OCI-LY1 (cell line): ENCODE measurements at regions not wholly inside any gene's neighbourhood (a gene's known extent, or its start where the extent isn't known, plus 50 kb on each side); places are given as distances from the start of the nearest gene placed in this dataset.
"Not testable (repeated sequence)": the region's sequence is repeated elsewhere in the genome, so short reads cannot be mapped to it uniquely, and the experiment has no call there.

Experiments used
- EZH2 ChIP-seq: fragments of 200-600 bp; sonication (generic), shearing (Covaris generic); IDR thresholded peaks from 2 replicates; pipeline ENCODE4 v1.8.0; 2017; ENCODE audit warnings: borderline replicate concordance, mixed run types, mild to moderate bottlenecking, antibody characterized with exemption, low read length, moderate library complexity, mixed read lengths
- TF ChIP-seq, protein P1 (sequence below): fragments of 200-600 bp; sonication (generic), shearing (Covaris generic); IDR thresholded peaks from 2 replicates; pipeline ENCODE4 v1.5.1; 2017; ENCODE audit warnings: mild to moderate bottlenecking, antibody characterized with exemption, low read length, moderate library complexity, mixed read lengths

DNA sequence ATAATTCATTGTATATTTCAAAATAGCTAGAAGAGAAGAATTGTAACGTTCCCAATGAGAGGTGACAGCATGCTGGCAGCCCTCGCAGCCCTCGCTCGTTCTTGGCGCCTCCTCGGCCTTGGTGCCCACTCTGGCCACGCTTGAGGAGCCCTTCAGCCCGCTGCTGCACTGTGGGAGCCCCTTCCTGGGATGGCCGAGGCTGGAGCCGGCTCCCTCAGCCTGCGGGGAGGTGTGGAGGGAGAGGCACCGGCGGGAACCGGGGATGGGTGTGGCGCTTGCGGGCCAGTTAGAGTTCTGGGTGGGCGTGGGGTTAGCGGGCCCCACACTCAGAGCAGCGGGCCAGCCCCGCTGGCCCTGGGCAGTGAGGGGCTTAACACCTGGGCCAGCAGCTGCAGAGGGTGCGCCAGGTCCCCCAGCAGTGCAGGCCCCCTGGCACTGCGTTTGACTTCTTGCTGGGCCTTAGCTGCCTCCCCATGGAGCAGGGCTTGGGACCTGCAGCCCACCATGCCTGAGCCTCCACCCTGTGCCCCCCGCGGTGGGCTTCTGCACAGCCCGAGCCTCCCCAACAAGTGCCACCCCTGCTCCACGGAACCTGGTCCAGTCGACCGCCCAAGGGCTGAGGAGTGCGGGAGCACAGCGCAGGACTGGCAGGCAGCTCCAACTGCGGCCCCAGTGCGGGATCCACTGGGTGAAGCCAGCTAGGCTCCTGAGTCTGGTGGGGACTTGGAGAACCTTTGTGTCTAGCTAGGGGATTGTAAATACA is 437.7 kb downstream of the NAP1L3 start:
- TF ChIP-seq EZH2: not testable (repeated sequence)
- TF ChIP-seq, protein P1, sequence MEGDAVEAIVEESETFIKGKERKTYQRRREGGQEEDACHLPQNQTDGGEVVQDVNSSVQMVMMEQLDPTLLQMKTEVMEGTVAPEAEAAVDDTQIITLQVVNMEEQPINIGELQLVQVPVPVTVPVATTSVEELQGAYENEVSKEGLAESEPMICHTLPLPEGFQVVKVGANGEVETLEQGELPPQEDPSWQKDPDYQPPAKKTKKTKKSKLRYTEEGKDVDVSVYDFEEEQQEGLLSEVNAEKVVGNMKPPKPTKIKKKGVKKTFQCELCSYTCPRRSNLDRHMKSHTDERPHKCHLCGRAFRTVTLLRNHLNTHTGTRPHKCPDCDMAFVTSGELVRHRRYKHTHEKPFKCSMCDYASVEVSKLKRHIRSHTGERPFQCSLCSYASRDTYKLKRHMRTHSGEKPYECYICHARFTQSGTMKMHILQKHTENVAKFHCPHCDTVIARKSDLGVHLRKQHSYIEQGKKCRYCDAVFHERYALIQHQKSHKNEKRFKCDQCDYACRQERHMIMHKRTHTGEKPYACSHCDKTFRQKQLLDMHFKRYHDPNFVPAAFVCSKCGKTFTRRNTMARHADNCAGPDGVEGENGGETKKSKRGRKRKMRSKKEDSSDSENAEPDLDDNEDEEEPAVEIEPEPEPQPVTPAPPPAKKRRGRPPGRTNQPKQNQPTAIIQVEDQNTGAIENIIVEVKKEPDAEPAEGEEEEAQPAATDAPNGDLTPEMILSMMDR: not testable (repeated sequence)
